Panc1 (cell line): ENCODE measurements at regions not wholly inside any gene's neighbourhood (a gene's known extent, or its start where the extent isn't known, plus 50 kb on each side); places are given as distances from the start of the nearest gene placed in this dataset.

Experiments used
- ATAC-seq: fragments of 200-7000 bp; cut with Tn5 transposase; 2 replicates; pipeline ENCODE4 v1.9.1; 2020; ENCODE audit warnings: mild to moderate bottlenecking, moderate library complexity
- BruUV-seq: library from RNA; stranded (reverse); fragments of 400-500 nt; replicated peaks from 2 replicates; lab custom pipeline; 2021; lab: Mats Ljungman, UMichigan
- CTCF ChIA-PET: fragments of 300-600 bp; sonication (Branson Sonifier 250); formaldehyde crosslinking; loops from one replicate; lab custom pipeline; 2022; ENCODE audit warnings: antibody characterized with exemption; lab: Charles Lee
- POLR2A ChIA-PET: fragments of 300-600 bp; sonication (Branson Sonifier 250); formaldehyde crosslinking; loops from one replicate; lab custom pipeline; 2022; ENCODE audit warnings: antibody characterized with exemption; lab: Charles Lee
- DNase-seq: peaks from one replicate; pipeline ENCODE4 v3.0.0-alpha.2; 2010; ENCODE audit warnings: low read depth, low spot score
- H3K27ac ChIP-seq: 2 replicates; pipeline ENCODE4 v1.5.1; 2011; ENCODE audit warnings: mild to moderate bottlenecking, low read length, inconsistent platforms
- H3K27me3 ChIP-seq: fragments of 200-500 bp; sonication (Bioruptor generic); 2 replicates; pipeline ENCODE4 v1.6.0; 2014; ENCODE audit warnings: low read length, inconsistent platforms; ENCODE audit not compliant: control insufficient read depth, insufficient read depth
- H3K36me3 ChIP-seq: fragments of 200-500 bp; sonication (Bioruptor generic); 2 replicates; pipeline ENCODE4 v1.5.1; 2014; ENCODE audit warnings: inconsistent platforms, mild to moderate bottlenecking, low read length, moderate library complexity; ENCODE audit not compliant: control insufficient read depth, insufficient read depth
- H3K4me1 ChIP-seq: 2 replicates; pipeline ENCODE4 v1.5.1; 2011; ENCODE audit warnings: inconsistent platforms, mild to moderate bottlenecking, low read length, moderate library complexity; ENCODE audit not compliant: control insufficient read depth, insufficient read depth
- H3K4me3 ChIP-seq, 2 experiments: 2 replicates each; pipeline ENCODE4 v1.5.1; 2011 to 2012; ENCODE audit warnings: low read depth in 2 of 2, low read length in 2 of 2, mild to moderate bottlenecking in 2 of 2, inconsistent platforms in 1 of 2, moderate library complexity in 1 of 2
- H3K9me3 ChIP-seq: fragments of 200-500 bp; sonication (Bioruptor generic); 2 replicates; pipeline ENCODE4 v1.5.1; 2014; ENCODE audit warnings: low read depth, mild to moderate bottlenecking, inconsistent platforms, low read length, moderate library complexity; ENCODE audit not compliant: control insufficient read depth, insufficient read depth
- POLR2AphosphoS5 ChIP-seq: IDR thresholded peaks from 2 replicates; pipeline ENCODE4 v1.6.1; 2012; ENCODE audit warnings: mild to moderate bottlenecking, low read depth, low read length, moderate library complexity
- SIN3A ChIP-seq: IDR thresholded peaks from 2 replicates; pipeline ENCODE4 v1.6.1; 2012; ENCODE audit warnings: low read depth, mild to moderate bottlenecking, low read length, moderate library complexity, borderline replicate concordance; ENCODE audit not compliant: insufficient read depth
- TCF7L2 ChIP-seq: IDR thresholded peaks from 2 replicates; pipeline ENCODE4 v1.6.1; 2011; ENCODE audit warnings: mild to moderate bottlenecking, low read depth, low read length, inconsistent platforms
- in situ Hi-C: cut with HindIII; loops from 2 replicates; pipeline ENCODE4 v1.10.0; 2016; ENCODE audit warnings: low sequenced_read_pairs, low pct_unique_long_range_greater_than_20kb
- intact Hi-C: fragments of 100-400 bp; cut with micrococcal nuclease; formaldehyde crosslinking; loops from one replicate; pipeline ENCODE4 v1.10.0; 2022; ENCODE audit not compliant: unreplicated experiment
- TF ChIP-seq, protein P1 (sequence below): fragments of 450-650 bp; IDR thresholded peaks from 2 replicates; pipeline ENCODE4 v1.5.1; 2017; ENCODE audit warnings: mild to moderate bottlenecking
- TF ChIP-seq, protein P2 (sequence below), 2 experiments: IDR thresholded peaks; 2 replicates each; pipeline ENCODE4 v1.6.1; 2011 to 2012; ENCODE audit warnings: low read depth in 2 of 2, control low read depth in 1 of 2, low read length in 1 of 2, mild to moderate bottlenecking in 1 of 2, moderate library complexity in 1 of 2; ENCODE audit not compliant: insufficient read depth in 1 of 2

DNA sequence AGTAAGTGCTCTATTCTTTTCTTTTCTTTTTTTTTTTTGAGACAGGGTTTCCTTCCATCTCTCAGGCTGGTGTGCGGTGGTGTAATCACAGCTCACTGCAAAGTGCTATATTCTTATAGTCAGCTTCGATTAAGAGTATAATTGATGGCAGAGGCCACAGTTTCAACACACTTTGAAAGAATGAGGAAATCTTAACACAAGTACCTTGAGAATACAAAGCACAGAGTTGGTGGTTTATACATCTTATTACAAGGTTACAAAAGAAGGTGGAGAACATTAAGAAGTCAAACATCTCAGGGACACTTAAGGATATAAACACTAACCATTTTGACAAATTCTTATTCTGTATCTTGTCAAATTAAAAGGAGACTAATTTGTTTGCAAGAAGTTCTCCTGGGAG is 180.5 kb downstream of the SOD2 start:
- TF ChIP-seq, protein P1, sequence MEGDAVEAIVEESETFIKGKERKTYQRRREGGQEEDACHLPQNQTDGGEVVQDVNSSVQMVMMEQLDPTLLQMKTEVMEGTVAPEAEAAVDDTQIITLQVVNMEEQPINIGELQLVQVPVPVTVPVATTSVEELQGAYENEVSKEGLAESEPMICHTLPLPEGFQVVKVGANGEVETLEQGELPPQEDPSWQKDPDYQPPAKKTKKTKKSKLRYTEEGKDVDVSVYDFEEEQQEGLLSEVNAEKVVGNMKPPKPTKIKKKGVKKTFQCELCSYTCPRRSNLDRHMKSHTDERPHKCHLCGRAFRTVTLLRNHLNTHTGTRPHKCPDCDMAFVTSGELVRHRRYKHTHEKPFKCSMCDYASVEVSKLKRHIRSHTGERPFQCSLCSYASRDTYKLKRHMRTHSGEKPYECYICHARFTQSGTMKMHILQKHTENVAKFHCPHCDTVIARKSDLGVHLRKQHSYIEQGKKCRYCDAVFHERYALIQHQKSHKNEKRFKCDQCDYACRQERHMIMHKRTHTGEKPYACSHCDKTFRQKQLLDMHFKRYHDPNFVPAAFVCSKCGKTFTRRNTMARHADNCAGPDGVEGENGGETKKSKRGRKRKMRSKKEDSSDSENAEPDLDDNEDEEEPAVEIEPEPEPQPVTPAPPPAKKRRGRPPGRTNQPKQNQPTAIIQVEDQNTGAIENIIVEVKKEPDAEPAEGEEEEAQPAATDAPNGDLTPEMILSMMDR: no peak
- TF ChIP-seq, protein P2, sequence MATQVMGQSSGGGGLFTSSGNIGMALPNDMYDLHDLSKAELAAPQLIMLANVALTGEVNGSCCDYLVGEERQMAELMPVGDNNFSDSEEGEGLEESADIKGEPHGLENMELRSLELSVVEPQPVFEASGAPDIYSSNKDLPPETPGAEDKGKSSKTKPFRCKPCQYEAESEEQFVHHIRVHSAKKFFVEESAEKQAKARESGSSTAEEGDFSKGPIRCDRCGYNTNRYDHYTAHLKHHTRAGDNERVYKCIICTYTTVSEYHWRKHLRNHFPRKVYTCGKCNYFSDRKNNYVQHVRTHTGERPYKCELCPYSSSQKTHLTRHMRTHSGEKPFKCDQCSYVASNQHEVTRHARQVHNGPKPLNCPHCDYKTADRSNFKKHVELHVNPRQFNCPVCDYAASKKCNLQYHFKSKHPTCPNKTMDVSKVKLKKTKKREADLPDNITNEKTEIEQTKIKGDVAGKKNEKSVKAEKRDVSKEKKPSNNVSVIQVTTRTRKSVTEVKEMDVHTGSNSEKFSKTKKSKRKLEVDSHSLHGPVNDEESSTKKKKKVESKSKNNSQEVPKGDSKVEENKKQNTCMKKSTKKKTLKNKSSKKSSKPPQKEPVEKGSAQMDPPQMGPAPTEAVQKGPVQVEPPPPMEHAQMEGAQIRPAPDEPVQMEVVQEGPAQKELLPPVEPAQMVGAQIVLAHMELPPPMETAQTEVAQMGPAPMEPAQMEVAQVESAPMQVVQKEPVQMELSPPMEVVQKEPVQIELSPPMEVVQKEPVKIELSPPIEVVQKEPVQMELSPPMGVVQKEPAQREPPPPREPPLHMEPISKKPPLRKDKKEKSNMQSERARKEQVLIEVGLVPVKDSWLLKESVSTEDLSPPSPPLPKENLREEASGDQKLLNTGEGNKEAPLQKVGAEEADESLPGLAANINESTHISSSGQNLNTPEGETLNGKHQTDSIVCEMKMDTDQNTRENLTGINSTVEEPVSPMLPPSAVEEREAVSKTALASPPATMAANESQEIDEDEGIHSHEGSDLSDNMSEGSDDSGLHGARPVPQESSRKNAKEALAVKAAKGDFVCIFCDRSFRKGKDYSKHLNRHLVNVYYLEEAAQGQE (IDR thresholded peaks at IDR 0.05; ENCODE audit: insufficient read depth in 1 of 2, low read depth in 2 of 2, low read length in 1 of 2): no peak
- TF ChIP-seq TCF7L2 (no peak), POLR2AphosphoS5 (no peak), SIN3A (no peak)
- H3K9me3 ChIP-seq: no peaks in the 10 kb centered on the region

DNA sequence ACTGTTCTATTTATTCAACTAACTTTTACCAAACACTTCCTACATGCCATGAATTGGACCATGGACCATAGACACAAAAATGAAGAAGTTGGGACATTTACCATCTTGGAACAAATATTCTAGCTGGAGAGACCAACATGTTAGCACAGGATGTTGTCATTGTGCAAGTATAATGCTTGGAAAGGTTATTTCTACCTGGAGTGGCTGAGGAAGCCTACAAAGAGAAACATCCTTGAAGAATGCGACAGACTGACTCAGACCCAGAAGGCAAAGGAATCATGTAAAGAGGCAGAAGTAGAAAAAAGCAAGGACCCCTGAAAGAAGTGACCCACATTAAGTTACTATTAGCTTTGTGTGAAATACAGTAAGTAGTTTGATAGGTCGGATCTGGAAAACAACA is 180.9 kb downstream of the SOD2 start:
- ChIA-PET POLR2A (no interaction called here), CTCF (no interaction called here)
- Histone ChIP-seq H3K4me1 (no peaks in the 10 kb centered on the region), H3K27ac (no peak overlapping the region), H3K4me3 (no peak overlapping the region), H3K36me3 (no peaks in the 10 kb centered on the region), H3K27me3 (peaks cover 7% of the 10 kb centered on the region), H3K9me3 (no peaks in the 10 kb centered on the region)
- intact Hi-C loops (no loop called here), in situ Hi-C loops (no loop called here)
- DNase-seq: no peak
- no TSS peak for BruUV-seq
- ATAC-seq: no peak
- TF ChIP-seq POLR2AphosphoS5 (no peak), SIN3A (no peak), TCF7L2 (no peak)
- TF ChIP-seq, protein P1: no peak
- TF ChIP-seq, protein P2 (IDR thresholded peaks at IDR 0.05; ENCODE audit: insufficient read depth in 1 of 2, low read depth in 2 of 2, low read length in 1 of 2): no peak

More for the DNA sequence above, 180.5 kb downstream of the SOD2 start:
- no peak overlapping the region for H3K27ac ChIP-seq
- POLR2A ChIA-PET: no interaction called here
- no TSS peak for BruUV-seq
- no peak for DNase-seq
- no peaks in the 10 kb centered on the region for H3K36me3 ChIP-seq
- CTCF ChIA-PET: no interaction called here
- H3K4me1 ChIP-seq: no peaks in the 10 kb centered on the region
- intact Hi-C loops (no loop called here), in situ Hi-C loops (no loop called here)
- peaks cover 7% of the 10 kb centered on the region for H3K27me3 ChIP-seq
- H3K4me3 ChIP-seq: no peak overlapping the region
- no peak for ATAC-seq
